Parathyroid adenoma (tissue), 2 donors: ENCODE measurements at regions not wholly inside any gene's neighbourhood (a gene's known extent, or its start where the extent isn't known, plus 50 kb on each side); places are given as distances from the start of the nearest gene placed in this dataset.

Experiments used
- H2AFZ ChIP-seq: fragments of 300-600 bp; sonication (generic); one replicate; pipeline ENCODE4 v1.7.0; 2017; ENCODE audit warnings: antibody characterized with exemption, mild to moderate bottlenecking
- H3K27ac ChIP-seq: fragments of 300-600 bp; sonication (generic); one replicate; pipeline ENCODE4 v1.7.0; 2017
- H3K27me3 ChIP-seq: fragments of 300-600 bp; sonication (generic); one replicate; pipeline ENCODE4 v1.7.0; 2017; ENCODE audit warnings: low read length; ENCODE audit not compliant: control insufficient read depth, insufficient read depth
- H3K36me3 ChIP-seq: fragments of 300-600 bp; sonication (generic); one replicate; pipeline ENCODE4 v1.7.0; 2017; ENCODE audit warnings: low read length; ENCODE audit not compliant: control insufficient read depth, insufficient read depth
- H3K4me1 ChIP-seq: fragments of 300-600 bp; sonication (generic); one replicate; pipeline ENCODE4 v1.7.0; 2017; ENCODE audit warnings: control low read depth
- H3K4me2 ChIP-seq: fragments of 300-600 bp; sonication (generic); one replicate; pipeline ENCODE4 v1.7.0; 2017; ENCODE audit warnings: low read length
- H3K4me3 ChIP-seq: fragments of 300-600 bp; sonication (generic); one replicate; pipeline ENCODE4 v1.7.0; 2017; ENCODE audit warnings: low read depth, low read length
- H3K79me2 ChIP-seq: fragments of 300-600 bp; sonication (generic); one replicate; pipeline ENCODE4 v1.7.0; 2017; ENCODE audit warnings: control low read depth
- H3K9ac ChIP-seq: fragments of 300-600 bp; sonication (generic); one replicate; pipeline ENCODE4 v1.7.0; 2017; ENCODE audit warnings: mild to moderate bottlenecking
- H3K9me3 ChIP-seq: fragments of 300-600 bp; sonication (generic); one replicate; pipeline ENCODE4 v1.7.0; 2017; ENCODE audit warnings: low read length; ENCODE audit not compliant: control insufficient read depth
- TF ChIP-seq, protein P1 (sequence below): fragments of 300-600 bp; sonication (generic); IDR thresholded peaks from one replicate; pipeline ENCODE4 v1.7.0; 2017; ENCODE audit warnings: antibody characterized with exemption, mild to moderate bottlenecking
- donor health status: primary hyperparathyroidism.

DNA sequence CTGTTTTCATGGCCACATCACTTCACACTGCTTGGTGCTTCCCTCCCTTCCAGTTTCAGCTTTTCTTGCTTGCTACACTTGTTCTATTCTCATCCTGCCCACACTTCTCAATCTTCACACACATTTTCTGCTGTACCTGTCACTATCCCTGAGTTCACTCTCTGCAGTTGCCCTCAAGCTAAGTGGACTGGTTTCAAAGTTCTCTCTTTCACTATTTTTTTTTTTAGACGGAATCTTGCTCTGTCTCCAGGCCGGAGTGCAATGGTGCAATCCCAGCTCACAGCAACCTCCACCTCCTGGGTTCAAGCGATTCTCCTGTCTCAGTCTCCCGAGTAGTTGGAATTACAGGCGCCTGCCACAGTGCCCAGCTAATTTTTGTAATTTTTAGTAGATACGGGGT, 130.6 kb upstream of the FAM83B start:
- Histone ChIP-seq H3K4me1 (no peaks in the 10 kb centered on the region), H3K9ac (no peak overlapping the region), H3K27me3 (no peaks in the 10 kb centered on the region), H2AFZ (no peak overlapping the region), H3K79me2 (no peaks in the 10 kb centered on the region), H3K27ac (no peak overlapping the region), H3K9me3 (no peaks in the 10 kb centered on the region), H3K4me3 (no peak overlapping the region), H3K4me2 (no peak overlapping the region), H3K36me3 (no peaks in the 10 kb centered on the region)
- TF ChIP-seq, protein P1, sequence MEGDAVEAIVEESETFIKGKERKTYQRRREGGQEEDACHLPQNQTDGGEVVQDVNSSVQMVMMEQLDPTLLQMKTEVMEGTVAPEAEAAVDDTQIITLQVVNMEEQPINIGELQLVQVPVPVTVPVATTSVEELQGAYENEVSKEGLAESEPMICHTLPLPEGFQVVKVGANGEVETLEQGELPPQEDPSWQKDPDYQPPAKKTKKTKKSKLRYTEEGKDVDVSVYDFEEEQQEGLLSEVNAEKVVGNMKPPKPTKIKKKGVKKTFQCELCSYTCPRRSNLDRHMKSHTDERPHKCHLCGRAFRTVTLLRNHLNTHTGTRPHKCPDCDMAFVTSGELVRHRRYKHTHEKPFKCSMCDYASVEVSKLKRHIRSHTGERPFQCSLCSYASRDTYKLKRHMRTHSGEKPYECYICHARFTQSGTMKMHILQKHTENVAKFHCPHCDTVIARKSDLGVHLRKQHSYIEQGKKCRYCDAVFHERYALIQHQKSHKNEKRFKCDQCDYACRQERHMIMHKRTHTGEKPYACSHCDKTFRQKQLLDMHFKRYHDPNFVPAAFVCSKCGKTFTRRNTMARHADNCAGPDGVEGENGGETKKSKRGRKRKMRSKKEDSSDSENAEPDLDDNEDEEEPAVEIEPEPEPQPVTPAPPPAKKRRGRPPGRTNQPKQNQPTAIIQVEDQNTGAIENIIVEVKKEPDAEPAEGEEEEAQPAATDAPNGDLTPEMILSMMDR: no peak

DNA sequence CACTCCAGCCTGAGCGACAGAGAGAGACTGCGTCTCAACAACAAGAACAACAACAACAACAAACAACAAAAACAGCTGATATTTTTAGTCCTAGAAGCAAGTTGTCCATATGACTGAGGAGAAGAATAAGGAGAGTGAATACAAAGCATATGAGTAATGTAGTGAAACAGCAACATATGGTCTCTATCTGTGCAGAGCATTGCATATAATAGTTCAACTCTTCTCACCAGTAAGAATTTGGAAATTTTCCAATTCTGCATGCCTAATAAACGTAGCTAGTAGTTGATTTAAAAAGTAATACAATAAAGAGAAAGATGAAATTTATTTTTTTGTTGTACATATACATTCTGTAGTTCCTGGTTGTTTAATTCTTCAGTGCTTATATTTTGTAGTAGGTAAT, 129.7 kb upstream of the FAM83B start:
- H3K27ac ChIP-seq: no peak overlapping the region
- H3K27me3 ChIP-seq: no peaks in the 10 kb centered on the region

DNA sequence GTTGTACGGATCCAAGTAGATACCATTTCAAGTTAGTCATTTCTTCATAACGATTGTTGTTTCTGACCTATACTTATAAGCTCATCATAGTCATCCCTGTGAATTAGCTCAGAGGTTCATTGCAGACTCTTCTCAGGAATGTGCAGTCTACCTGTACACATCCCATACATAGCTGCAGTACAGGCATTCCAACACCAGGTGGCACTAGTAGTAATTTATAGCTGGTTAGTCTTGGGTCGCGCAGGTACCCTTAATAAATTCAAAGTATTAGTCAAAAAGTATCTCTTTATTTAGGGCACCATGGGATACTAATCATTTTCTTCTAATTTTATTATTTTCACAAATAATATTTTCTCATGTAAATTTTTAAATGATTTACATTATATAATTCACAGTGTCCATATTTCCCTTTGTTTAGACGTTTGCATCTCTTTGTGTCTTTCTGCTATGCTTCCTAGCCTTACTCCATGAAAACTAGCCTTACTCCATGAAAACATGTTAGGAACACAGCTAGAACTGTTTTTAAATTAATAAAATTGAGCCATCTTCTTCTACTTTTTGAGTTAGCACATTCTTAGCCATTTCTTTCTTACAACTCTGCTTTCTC, 128.6 kb upstream of the FAM83B start:
- TF ChIP-seq, protein P1: peak; percentile 37
- H3K9ac ChIP-seq: no peak overlapping the region
- no peaks in the 10 kb centered on the region for H3K36me3 ChIP-seq
- no peak overlapping the region for H3K4me3 ChIP-seq
- no peaks in the 10 kb centered on the region for H3K4me1 ChIP-seq
- H2AFZ ChIP-seq: no peak overlapping the region
- H3K79me2 ChIP-seq: no peaks in the 10 kb centered on the region
- no peaks in the 10 kb centered on the region for H3K9me3 ChIP-seq
- H3K27ac ChIP-seq: no peak overlapping the region
- H3K27me3 ChIP-seq: no peaks in the 10 kb centered on the region
- H3K4me2 ChIP-seq: no peak overlapping the region

More for the DNA sequence above, 129.7 kb upstream of the FAM83B start:
- Histone ChIP-seq H2AFZ (no peak overlapping the region), H3K9me3 (no peaks in the 10 kb centered on the region), H3K36me3 (no peaks in the 10 kb centered on the region), H3K79me2 (no peaks in the 10 kb centered on the region), H3K4me3 (no peak overlapping the region), H3K9ac (no peak overlapping the region), H3K4me2 (no peak overlapping the region), H3K4me1 (no peaks in the 10 kb centered on the region)
- TF ChIP-seq, protein P1: no peak

DNA sequence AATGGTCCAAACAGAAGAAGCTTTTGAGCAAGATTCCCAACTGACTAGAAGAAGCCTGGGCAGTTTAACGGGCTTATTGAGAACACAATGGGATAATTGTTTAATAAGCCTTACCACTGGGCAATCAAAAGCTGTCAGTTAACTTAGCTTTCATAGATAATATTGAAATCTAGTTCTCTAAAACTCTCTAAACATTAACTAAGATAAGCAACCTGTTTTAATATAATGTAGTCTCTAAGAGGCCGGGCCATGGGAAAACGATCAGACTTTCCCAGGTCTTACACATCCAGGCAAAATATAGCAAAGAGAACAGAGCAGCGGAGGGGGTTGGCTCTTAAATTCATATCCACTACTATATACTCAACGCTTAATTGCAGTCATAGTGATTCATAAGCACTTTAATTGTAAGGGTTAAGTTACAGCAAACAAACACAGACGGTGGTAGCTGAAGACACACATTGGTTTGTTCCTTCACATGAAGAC, 128.0 kb upstream of the FAM83B start:
- Histone ChIP-seq H3K36me3 (no peaks in the 10 kb centered on the region), H3K27ac (no peak overlapping the region), H3K4me3 (no peak overlapping the region), H3K9ac (no peak overlapping the region), H2AFZ (no peak overlapping the region), H3K27me3 (no peaks in the 10 kb centered on the region), H3K4me2 (no peak overlapping the region), H3K79me2 (no peaks in the 10 kb centered on the region), H3K4me1 (no peaks in the 10 kb centered on the region), H3K9me3 (no peaks in the 10 kb centered on the region)
- TF ChIP-seq, protein P1: no peak

DNA sequence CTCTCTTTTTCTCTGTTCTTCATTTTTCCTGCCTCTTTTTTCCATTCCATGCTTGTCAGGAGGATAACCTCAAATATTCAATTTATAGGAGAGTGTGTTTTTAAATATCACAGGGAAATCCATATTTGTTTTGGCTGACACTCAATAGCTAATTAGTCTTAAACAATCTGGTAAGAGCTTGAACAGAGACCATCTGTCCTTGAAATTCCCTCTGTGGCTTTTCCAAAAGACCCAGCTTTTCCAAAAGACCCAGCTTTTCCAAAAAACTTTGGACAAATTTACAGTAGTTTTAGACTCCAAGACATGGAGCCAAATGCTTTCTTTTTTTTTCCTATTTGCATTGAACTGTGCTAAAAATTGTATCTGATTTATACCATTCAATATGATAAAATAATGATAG, 127.4 kb upstream of the FAM83B start:
- no peak overlapping the region for H2AFZ ChIP-seq
- H3K4me1 ChIP-seq: no peaks in the 10 kb centered on the region
- H3K9ac ChIP-seq: no peak overlapping the region
- no peak overlapping the region for H3K27ac ChIP-seq
- H3K9me3 ChIP-seq: no peaks in the 10 kb centered on the region
- H3K4me2 ChIP-seq: no peak overlapping the region
- TF ChIP-seq, protein P1: no peak
- H3K27me3 ChIP-seq: no peaks in the 10 kb centered on the region
- H3K4me3 ChIP-seq: no peak overlapping the region
- H3K36me3 ChIP-seq: no peaks in the 10 kb centered on the region
- no peaks in the 10 kb centered on the region for H3K79me2 ChIP-seq
